ENCODE measurements at regions not wholly inside any gene's neighbourhood (a gene's known extent, or its start where the extent isn't known, plus 50 kb on each side); places are given as distances from the start of the nearest gene placed in this dataset.
"Not testable (repeated sequence)": the region's sequence is repeated elsewhere in the genome, so short reads cannot be mapped to it uniquely, and the experiment has no call there.

DNA sequence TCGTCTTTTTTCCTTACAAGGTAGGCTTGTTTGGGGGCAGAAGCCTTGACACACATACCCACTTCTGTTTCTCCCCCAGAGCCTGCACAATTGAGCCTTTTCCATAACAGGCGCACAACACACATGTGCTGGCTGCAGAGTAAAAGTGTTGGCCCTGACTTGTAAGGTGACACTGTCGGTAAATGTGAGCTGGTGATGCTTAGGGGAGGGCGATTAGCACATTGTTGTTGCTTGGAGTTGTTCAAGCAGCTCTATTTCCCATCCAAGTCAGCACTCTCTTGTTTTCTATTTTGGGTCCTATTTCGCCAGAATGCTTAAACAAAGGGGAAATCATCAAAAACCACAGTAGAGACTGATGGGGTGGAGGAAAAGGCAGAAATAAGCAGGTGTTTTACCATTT, 51.9 kb upstream of the PTPRJ start:
- DNase-seq, result no peak

DNA sequence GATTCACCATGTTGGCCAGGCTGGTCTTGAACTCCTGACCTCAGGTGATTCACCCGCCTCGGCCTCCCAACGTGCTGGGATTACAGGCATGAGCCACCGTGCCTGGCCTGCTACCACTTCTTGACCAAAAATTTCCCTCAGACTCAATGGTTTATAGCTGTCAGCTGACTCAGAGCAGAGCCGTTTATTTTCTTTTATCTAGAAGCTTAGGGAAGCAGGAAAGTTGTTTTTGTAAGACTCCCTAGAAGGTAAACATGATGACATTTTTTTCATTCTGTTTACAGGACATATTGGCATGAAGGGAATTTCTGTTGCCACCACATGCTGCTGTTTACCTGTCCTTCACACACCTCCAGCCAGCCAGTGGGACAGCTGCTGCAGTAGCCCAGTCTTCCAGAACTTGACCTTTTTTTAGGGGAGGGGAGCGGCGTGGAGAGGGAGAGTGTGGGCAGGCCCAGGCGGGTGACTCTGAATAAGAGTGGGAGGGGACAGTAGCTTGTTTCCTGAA, 56.1 kb upstream of the PTPRJ start:
- DNase-seq, result no peak

DNA sequence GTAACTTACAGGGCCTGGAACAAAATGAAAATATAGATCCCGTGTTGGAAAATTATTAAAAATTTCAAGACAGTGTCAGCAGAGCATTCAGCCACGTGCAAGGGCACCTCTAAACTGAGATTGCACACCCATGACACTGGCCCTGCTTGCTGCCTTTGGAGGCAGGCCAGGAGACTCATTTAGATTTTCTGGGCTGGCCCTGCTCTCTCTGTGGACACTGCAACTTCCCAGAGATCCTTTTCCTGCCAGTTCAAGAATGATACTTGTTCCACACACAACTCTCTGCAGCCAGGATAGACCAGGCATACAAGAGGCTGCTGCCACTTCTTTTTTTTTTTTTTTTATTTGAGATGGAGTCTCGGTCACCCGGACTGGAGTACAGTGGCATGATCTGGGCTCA, 56.7 kb upstream of the PTPRJ start:
- no peak for DNase-seq

DNA sequence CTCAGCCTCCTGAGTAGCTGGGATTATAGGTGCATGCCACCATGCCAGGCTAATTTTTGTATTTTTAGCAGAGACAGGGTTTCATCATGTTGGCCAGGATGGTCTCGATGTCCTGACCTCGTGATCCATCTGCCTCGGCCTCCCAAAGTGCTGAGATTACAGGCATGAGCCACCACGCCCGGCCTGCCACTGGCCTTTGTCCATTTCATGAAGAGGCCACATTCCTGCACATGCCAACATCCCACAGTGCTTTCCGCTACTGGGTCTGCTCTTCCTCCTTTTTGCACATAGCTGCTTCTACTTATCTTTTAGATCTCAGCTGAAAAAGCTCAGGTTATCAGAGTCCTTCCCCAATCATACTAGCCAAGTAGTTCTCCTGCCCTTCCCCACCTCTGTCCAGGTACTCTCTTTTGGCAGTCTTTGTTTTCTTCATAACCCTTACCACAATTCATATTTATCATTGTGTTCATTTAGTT, 59.2 kb upstream of the PTPRJ start:
- not testable (repeated sequence) for DNase-seq

DNA sequence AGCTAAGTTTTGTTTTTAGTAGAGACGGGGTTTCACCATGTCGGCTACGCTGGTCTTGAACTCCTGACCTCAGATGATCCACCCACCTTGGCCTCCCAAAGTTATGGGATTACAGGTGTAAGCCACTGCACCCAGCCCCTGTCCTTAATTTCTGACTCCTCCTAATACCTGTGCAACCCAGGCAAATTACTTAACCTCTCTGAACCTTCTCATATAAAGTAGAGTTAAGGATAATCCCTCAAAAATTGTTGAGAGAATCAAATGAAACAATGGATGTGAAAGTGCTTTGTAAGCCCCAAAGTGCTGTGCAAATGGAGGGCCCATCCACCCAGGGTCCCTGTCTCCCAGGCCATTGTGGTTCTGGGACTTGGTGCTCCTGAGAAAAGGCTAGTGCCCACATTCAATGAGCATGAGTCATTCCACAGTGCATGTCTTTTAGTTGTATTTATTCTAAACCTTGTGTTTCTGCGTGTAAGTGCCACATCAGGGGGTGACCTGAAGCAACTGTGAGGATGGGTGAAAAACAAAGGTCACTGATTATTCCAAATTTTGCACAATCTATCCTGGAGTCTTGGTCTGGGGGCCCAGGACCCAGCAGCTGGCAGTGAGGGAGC, 61.4 kb upstream of the PTPRJ start:
- DNase-seq, result no peak

DNA sequence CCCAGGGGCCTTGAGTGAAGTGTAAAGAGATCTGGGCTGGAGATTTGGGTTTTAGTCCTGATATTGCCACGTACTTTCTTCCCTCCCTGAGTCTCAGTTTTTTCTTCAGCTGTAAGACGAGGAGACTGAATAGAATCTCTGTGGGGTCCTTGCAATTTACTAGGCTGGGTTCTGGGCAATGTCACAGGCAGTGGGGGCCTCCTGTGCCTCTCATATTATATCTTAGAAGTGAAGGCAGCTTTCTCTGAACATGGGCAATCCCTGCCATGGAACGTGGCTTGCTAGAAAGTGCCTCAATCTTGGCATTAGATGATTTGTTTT, 62.0 kb upstream of the PTPRJ start:
- DNase-seq, result no peak

DNA sequence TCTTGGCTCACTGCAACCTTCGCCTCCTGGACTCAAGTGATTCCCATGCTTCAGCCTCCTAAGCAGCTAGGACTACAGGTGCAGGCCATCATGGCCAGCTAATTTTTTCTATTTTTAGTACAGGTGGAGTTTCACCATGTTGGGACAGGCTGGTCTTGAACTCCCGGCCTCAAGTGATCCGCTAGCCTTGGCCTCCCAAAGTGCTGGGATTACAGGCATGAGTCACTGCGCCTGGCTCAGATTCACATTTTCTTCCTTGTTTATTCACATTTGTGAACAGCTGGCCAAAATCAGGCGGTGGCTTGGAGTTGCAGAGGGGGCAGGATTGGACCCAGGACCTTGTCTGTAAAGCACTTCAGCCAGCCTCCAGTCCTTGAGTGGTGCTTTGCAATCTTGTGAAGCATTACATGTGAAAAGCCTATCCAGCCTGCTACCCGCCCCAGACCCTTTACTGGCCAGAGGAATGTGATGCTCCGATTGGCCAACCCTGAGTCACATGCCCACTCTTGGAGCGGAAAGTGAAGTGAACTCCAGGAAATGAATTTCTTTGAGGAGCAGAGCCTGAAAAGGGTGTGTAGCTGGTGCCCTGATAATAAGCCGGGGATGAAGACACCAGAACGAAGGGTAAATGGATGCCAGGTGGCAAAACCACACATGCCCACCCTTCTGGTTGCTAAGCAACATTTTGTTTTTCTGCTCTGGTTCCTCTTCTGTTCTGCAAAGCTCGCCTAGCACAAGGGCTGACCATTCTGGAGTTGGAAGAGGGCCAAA, 62.6 kb upstream of the PTPRJ start:
- peak in 1 of 2 donors; percentile 30 for DNase-seq

DNA sequence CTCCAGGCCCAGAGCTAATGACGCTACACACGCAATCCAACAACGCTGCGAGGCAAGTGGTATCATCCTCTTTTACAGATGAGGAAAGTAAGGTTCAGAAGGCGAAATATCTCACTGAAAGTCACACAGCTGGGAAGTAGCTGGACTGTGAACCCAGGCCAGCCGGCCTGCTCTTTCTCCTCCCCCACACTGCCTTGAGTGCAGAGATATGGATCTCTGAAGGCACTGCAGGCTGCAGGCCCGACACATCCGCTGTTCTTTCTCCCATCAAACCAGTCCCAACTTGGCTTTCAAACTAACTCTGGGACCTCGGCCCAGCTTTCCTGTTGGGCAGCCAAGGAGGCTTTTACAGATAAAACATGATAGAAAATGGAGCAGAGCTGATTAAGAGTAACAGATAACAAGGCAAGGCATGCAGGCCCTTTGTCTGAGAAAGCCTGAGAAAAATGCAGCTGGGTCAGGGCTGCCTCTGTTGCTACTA, 64.0 kb upstream of the PTPRJ start:
- DNase-seq, result no peak

DNA sequence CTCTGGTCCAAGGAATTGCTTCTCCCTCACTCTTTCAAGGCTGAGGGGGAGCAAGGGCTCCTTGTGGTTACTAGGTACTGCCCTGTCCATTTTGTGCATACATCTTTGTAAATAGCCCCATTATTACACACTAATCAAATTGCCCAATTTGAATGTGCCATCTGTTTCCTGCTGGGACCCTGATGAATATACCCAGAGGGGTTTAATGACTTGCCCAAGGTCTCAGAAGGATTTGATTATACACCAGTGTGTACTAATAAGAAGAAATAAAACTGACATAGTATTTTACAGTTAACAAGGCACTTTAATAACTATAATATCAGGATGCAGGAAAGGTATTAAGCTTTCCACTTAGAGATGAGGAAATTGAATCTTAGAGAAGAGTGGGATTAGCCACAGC, 64.6 kb upstream of the PTPRJ start:
- DNase-seq, result no peak

DNA sequence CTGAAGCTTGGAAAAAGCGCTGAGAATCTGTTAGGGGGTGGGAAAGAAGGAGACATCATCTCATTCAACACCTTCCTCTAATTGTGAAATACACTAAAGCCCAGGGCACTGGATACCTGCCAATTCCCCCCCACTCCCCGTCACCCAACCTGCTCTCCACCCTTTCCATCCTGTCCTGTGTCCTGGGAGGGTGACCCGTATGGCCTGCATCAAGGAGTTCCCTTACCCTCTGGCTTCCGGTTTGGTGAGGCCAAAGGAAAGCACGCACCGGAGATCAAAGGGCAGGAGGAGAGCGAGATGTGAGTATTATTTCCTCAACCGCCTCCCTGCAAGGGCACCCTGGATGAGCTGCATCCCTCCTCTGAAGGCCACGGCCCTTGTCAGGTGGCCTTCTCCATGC, 65.0 kb upstream of the PTPRJ start:
- no peak for DNase-seq

DNA sequence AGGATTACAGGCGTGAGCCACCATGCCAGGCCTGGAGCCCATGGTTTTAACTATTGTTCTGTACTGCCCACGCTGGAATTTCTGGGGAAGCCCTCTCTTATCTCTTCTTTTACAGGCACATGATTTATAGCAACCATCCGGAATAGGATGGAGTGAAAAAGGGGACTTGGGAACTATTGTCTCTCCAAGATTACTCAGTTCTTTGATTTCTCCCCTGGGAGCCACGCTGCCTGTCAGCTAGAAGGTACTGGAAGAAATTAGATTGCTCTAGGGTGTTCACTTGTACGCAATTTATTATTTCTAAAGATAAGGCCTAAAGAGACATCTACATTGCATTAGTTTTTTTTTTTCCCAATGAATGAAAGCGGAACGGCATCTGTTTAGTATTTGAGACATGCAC, 65.6 kb upstream of the PTPRJ start:
- no peak for DNase-seq

DNA sequence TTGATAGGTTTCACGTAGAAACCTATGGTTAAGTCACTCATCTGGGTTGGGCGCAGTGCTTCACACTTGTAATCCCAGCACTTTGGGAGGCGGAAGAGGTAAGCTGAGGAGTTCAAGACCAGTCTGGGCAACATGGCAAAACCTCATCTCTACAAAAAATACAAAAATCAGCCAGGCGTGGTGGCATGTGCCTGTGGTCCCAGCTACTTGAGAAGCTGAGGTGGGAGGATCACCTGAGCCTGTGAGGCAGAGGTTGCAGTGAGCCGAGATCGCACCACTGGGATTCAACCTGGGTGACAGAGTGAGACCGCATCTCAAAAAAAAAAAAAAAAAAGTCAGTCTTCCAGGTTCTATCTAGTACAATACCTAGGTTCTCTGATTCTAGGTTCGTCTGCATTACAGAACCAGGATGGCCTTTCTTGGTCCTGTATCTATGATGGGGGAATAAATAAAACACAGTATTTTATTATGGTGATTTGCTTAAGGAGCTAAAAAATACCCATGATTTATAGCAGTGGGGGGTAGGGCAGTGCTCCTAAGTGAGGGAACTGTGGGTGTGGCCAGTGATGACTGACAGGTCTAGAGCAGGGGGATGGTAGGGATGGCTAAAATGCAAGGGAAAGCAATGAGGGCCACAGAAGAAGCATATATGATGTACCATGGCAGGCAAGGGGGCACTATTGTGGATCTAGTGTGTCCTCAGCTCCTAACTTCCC, 65.5 kb upstream of the NUP160 start:
- no peak for DNase-seq

DNA sequence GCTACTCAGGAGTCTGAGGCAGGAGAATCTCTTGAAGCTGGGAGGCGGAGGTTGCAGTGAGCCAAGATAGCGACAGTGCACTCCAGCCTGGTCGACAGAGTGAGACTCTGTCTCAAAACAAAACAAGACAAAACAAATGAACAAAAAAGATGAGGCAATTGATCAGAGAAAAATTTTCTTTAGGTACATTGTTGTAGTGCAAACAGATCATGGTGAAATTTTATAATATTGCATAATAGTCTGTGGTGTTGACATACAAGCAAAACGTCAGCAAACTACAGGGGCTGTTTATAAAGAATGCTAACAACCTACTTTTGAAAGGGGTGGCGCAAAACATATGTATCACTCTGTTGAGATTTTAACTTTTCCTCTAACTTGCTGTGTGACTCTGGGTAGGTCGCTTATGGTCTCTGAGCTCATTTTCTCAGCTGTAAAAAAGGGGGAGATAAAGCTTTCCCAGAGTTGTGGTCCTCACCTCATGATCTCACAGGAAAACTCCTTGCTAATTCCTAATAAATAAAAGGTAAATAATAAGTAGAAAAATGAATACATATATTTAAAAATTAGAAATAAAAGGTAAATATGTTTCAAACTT, 64.8 kb upstream of the NUP160 start:
- no peak for DNase-seq

DNA sequence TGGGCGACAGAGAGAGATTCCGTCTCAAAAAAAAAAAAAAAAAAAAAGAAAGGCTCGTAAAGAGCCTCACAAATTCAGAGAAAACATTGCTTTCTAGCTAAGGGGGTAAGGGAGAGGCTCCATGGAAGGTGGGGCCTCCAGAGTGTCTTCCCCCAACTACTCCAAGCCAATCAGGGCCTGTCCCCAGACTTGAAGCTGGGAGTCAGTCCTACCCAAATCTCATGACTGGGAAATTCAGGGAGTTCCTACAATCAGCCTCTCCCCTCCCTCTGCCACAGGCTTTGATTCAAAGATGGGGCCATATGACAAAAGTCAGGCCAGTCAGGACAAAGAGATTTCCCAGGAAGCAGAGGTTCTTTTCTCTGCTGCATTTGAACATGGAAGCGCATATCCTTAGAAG, 63.0 kb upstream of the NUP160 start:
- DNase-seq, result no peak

DNA sequence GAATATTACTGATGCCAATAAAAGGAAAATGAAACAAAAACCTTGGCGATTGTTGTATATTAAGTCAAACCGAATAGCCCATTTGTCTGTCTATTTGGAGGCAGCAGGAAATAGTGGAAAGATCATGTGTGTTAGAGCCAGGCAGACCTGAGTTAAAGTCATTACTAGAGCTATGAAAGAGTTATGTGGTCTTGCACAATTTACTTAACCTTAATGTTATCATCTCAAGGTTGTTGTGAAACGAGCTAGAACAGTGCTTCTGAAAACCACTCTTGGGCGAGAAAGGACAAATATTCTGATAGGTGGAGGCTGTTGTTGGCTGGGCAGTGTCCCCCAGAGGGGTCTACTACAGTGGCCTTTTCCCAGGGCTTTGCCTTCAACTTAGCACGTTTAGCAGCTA, 60.0 kb upstream of the NUP160 start:
- no peak for DNase-seq

DNA sequence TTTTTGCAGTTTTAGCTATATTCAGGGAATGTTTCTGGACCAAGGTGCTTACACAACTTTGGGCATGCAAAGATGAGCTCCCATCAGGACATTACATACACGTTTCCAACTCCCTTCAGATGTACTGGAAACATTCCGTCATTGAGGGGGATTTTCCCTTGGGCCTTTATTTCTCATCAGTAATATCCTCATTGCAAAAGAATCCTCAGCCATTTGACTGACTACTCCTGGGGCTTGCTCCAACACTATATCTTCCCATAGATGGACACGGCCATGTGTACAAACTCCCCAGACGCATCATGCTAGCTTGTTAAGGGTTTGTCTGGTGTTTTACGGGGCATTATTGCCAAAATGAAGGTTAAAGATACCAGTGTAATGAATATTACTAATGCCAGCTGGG, 59.3 kb upstream of the NUP160 start:
- no peak for DNase-seq

DNA sequence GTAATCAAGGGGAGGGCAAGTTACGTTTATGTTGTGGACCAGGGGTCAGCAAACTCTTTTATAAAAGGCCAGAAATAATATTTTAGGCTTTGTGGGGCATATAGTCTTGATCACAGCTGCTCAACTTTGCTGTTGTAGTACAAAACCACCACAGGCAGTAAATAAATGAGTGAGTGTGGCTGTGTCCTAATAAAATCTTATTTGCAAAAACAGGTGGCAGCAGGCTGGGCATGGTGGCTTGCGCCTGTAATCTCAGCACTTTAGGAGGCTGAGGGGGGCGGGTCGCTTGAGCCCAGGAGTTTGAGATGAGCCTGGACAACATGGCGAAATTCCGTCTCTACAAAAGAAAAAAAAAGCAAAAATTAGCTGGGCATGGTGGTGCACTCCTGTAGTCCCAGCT, 57.9 kb upstream of the NUP160 start:
- DNase-seq, result no peak

DNA sequence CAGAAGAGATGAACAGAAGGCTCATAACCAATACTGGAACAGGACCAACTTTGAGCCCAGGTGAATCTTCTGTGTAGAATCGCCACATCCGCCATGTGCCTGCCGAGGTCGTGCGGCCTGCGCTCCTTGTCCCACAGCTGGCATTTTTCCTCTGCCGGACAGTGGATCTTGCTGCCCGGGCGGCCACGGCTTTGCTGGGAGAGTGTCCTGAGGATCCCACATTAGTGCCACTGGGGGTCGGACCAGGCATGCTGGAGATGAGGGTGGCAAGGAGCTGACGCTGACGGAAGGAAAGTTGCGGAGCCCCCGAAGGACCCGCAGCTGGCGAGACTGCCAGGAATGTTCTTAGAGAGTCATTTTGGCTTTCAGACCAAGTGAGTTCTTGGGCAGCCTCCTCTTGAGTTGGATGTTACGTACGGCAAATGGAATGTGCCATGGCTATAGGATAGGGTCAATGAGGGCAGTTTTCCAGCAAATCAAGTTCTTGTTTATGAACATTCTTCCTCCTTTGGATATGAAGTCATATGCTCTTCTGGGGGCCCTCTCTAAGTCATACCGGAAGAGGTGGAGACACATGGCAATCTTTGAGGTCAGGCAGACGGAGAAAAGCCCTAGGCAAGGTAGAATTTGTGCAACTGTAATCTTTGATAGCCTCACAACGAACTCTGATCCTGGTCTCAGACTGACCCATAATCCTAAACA, 57.4 kb upstream of the NUP160 start:
- DNase-seq, result no peak

DNA sequence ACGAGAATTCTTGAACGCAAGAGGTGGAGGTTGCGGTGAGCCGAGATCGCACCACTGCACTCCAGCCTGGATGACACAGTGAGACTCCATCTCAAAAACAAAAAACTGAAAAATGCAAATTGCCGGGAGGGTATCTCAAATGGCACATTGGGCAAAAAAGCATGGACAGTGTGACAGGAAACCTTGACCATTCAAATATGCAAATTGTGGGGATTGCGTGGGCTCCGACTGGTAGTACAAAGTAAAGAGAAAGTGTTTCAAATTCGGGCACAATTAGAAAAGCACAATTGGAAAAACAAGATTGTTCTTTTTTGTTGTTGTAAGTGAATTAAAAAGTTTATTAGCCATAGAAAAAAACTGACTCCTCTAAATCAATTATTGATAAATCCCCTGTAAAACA, 56.7 kb upstream of the NUP160 start:
- DNase-seq, result no peak

DNA sequence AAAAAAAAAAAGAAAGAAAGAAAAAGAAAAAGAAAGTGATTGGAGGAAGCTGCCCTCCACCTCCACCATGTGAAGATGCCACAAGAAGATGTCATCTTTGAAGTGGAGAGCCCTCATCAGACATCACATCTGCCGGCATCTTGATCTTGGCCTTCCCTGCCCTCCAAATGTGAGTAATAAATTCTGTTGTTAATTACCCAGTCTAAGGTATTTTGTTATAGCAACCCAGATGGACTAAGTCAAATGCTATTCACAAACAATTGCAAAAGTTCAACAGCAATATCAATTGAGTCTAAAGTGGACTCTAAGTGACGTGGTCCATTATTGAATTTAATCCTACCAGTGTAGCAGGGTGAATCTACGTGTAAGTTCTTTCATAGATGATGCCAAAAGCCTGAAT, 55.9 kb upstream of the NUP160 start:
- DNase-seq, result no peak

DNA sequence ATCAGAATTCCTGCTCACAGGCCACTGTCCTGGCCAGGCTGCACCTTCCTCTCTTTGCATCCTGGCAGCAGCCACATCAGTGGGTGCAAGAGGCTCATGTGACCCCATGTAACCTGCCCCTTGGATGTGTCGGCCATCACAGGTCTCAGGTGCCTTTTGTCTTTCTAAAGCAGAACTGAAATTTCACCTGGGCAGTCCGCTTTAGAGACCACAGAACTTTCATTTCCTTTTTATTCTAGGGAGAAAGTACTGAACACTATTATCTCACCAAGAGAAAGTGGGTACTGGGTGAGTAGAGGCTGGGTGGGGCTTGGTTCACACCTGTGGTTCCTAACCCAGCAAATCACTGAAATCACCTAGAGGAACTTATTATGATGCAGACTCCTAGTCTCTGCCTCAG, 51.7 kb upstream of the NUP160 start:
- no peak for DNase-seq
